Loucy (cell line): ENCODE measurements at regions not wholly inside any gene's neighbourhood (a gene's known extent, or its start where the extent isn't known, plus 50 kb on each side); places are given as distances from the start of the nearest gene placed in this dataset.

ENCODE experiments used
- EZH2phosphoT487 ChIP-seq: fragments of 200-600 bp; IDR thresholded peaks from 2 replicates; pipeline ENCODE4 v1.6.1; 2018; ENCODE audit warnings: antibody characterized with exemption, mild to moderate bottlenecking, moderate library complexity, borderline replicate concordance
- TF ChIP-seq, protein P1 (sequence below): fragments of 200-600 bp; sonication (generic); conservative IDR thresholded peaks from 2 replicates; pipeline ENCODE4 v1.5.1; 2014; ENCODE audit warnings: mild to moderate bottlenecking, antibody characterized with exemption, low read length

- TF ChIP-seq, protein P1, sequence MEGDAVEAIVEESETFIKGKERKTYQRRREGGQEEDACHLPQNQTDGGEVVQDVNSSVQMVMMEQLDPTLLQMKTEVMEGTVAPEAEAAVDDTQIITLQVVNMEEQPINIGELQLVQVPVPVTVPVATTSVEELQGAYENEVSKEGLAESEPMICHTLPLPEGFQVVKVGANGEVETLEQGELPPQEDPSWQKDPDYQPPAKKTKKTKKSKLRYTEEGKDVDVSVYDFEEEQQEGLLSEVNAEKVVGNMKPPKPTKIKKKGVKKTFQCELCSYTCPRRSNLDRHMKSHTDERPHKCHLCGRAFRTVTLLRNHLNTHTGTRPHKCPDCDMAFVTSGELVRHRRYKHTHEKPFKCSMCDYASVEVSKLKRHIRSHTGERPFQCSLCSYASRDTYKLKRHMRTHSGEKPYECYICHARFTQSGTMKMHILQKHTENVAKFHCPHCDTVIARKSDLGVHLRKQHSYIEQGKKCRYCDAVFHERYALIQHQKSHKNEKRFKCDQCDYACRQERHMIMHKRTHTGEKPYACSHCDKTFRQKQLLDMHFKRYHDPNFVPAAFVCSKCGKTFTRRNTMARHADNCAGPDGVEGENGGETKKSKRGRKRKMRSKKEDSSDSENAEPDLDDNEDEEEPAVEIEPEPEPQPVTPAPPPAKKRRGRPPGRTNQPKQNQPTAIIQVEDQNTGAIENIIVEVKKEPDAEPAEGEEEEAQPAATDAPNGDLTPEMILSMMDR, result no peak
- no peak for TF ChIP-seq EZH2phosphoT487
Observed at GRCh38 chr20:51287628-51288413, 254.7 kb downstream of the NFATC2 start.
